ENCODE measurements at regions not wholly inside any gene's neighbourhood (a gene's known extent, or its start where the extent isn't known, plus 50 kb on each side); places are given as distances from the start of the nearest gene placed in this dataset.
A peak's percentile ranks its signal among the peaks of the same experiment; 100 is the strongest.
"Not testable (repeated sequence)": the region's sequence is repeated elsewhere in the genome, so short reads cannot be mapped to it uniquely, and the experiment has no call there.

DNA sequence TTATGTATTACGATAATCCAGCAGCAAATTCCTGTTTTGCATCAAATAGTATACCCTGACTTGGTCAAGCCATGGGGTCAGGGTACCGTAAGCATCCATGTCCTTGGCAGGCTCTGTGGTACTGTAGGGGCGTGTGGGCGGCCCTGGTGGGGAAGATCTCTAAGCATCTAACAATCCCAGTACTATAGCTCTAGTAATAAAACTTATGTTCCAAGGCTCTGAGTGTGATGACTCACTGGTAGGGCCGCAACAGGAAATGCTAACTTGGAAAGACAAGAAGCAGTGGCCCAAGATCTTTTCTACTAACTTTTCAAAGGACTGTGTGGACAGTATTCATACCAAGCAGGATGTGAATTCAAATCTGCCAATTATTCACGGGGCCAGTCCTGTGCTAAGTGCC, 63.8 kb downstream of the CLEC18A start:
- not testable (repeated sequence) for H3K9ac ChIP-seq (ENCODE audit: low read length); H3K79me2 ChIP-seq (ENCODE audit: insufficient read depth, low read length); H2AFZ ChIP-seq (ENCODE audit: low read depth, low read length, severe bottlenecking); H3K9me2 ChIP-seq (replicated peaks; ENCODE audit: insufficient read depth, low read length); H3K27ac ChIP-seq (ENCODE audit: low read depth, low read length); H3F3A ChIP-seq (ENCODE audit: insufficient read depth); H3K9me3 ChIP-seq (ENCODE audit: insufficient read depth, low read length); H3K4me3 ChIP-seq (ENCODE audit: insufficient read depth, low read length, poor library complexity, severe bottlenecking); H3K27me3 ChIP-seq (ENCODE audit: low read length); H3K36me3 ChIP-seq (ENCODE audit: low read length); H3K4me2 ChIP-seq (ENCODE audit: low read depth, low read length, poor library complexity, severe bottlenecking); H4K20me1 ChIP-seq (ENCODE audit: low read depth, low read length)

DNA sequence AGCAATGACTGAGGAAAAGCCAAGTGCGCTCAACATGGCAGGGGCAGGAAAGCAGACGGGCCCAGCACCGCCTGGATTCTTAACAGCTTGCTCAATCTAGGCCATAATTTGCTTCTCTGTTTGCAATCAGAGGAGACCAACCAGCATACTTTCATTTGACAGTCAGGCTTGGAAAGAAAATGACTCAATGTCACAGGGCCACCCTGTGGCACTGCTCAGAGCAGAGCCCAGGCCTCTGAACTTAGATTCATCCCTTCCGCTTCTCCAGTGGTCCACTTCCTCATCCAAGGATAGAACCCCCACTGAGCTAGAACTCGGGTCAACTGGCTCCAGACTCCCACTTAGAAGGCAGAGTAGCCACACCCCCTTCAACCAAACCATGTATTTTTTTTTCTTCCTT, 65.6 kb downstream of the CLEC18A start:
- H3K27me3 ChIP-seq (ENCODE audit: low read length); H3K4me2 ChIP-seq (ENCODE audit: low read depth, low read length, poor library complexity, severe bottlenecking); H4K20me1 ChIP-seq (ENCODE audit: low read depth, low read length); H3K36me3 ChIP-seq (ENCODE audit: low read length); H3F3A ChIP-seq (ENCODE audit: insufficient read depth); H3K9ac ChIP-seq (ENCODE audit: low read length); H3K79me2 ChIP-seq (ENCODE audit: insufficient read depth, low read length); H2AFZ ChIP-seq (ENCODE audit: low read depth, low read length, severe bottlenecking); H3K4me3 ChIP-seq (ENCODE audit: insufficient read depth, low read length, poor library complexity, severe bottlenecking); H3K27ac ChIP-seq (ENCODE audit: low read depth, low read length); H3K9me3 ChIP-seq (ENCODE audit: insufficient read depth, low read length); H3K9me2 ChIP-seq (replicated peaks; ENCODE audit: insufficient read depth, low read length): not testable (repeated sequence)

DNA sequence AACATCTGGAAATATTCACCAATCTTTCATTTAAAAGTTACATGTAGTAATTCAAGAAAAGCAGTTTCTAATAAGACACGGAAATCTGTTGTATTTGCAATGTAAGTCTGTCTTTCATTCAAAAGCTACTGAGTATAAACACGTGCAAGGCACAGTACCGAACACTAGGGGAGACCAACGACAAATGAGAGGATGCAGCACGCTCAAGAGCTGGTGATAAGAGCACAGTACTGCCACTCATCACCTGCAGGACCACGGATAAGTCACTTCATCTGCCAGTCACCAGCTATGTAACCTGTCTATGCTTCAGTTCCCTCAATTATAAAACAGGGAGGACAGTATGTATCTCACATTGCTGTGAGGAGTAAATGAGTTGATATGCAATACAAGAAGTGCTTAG, 67.1 kb downstream of the CLEC18A start:
- Histone ChIP-seq H3K27me3 (ENCODE audit: low read length) (no peaks in the 10 kb centered on the region), H3K27ac (ENCODE audit: low read depth, low read length) (no peak overlapping the region), H3K36me3 (ENCODE audit: low read length) (no peaks in the 10 kb centered on the region), H3K79me2 (ENCODE audit: insufficient read depth, low read length) (no peaks in the 10 kb centered on the region), H3K9me2 (replicated peaks; ENCODE audit: insufficient read depth, low read length) (no peaks in the 10 kb centered on the region), H3K4me3 (ENCODE audit: insufficient read depth, low read length, poor library complexity, severe bottlenecking) (no peak overlapping the region), H3K9me3 (ENCODE audit: insufficient read depth, low read length) (no peaks in the 10 kb centered on the region), H3K9ac (ENCODE audit: low read length) (no peak overlapping the region), H2AFZ (ENCODE audit: low read depth, low read length, severe bottlenecking) (no peak overlapping the region), H3F3A (ENCODE audit: insufficient read depth) (no peaks in the 10 kb centered on the region), H3K4me2 (ENCODE audit: low read depth, low read length, poor library complexity, severe bottlenecking) (no peak overlapping the region), H4K20me1 (ENCODE audit: low read depth, low read length) (no peaks in the 10 kb centered on the region)
- no peak for TF ChIP-seq EZH2phosphoT487 (conservative IDR thresholded peaks at IDR 0.05; ENCODE audit: low read length)
- TF ChIP-seq, protein P1, sequence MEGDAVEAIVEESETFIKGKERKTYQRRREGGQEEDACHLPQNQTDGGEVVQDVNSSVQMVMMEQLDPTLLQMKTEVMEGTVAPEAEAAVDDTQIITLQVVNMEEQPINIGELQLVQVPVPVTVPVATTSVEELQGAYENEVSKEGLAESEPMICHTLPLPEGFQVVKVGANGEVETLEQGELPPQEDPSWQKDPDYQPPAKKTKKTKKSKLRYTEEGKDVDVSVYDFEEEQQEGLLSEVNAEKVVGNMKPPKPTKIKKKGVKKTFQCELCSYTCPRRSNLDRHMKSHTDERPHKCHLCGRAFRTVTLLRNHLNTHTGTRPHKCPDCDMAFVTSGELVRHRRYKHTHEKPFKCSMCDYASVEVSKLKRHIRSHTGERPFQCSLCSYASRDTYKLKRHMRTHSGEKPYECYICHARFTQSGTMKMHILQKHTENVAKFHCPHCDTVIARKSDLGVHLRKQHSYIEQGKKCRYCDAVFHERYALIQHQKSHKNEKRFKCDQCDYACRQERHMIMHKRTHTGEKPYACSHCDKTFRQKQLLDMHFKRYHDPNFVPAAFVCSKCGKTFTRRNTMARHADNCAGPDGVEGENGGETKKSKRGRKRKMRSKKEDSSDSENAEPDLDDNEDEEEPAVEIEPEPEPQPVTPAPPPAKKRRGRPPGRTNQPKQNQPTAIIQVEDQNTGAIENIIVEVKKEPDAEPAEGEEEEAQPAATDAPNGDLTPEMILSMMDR (IDR thresholded peaks at IDR 0.05; ENCODE audit: insufficient read depth, low read length, poor library complexity, severe bottlenecking): peak; percentile 43

DNA sequence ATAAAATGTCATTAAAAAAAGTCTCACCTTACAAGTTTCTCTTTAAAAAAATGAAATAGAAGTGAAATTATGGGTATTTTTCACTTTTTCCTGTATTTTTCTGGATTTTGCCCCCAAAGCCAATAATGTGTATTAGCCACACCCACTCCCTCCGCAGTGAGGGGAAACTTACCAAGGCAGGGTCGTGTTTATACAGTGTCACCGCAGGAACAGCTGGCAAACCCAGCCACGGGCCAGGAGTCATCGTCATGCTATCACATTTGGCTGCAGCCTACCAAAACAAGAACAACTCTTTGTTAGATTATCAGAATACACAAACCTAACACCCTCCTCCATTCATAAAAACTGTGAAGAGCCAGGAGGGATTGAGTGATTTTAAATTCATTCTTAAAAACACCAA, 72.1 kb downstream of the CLEC18A start:
- H3K4me3 ChIP-seq (ENCODE audit: insufficient read depth, low read length, poor library complexity, severe bottlenecking); H3K9me3 ChIP-seq (ENCODE audit: insufficient read depth, low read length); H3K27me3 ChIP-seq (ENCODE audit: low read length); H4K20me1 ChIP-seq (ENCODE audit: low read depth, low read length); H3K9me2 ChIP-seq (replicated peaks; ENCODE audit: insufficient read depth, low read length); H3K27ac ChIP-seq (ENCODE audit: low read depth, low read length); H3K36me3 ChIP-seq (ENCODE audit: low read length); H3K4me2 ChIP-seq (ENCODE audit: low read depth, low read length, poor library complexity, severe bottlenecking); H3K79me2 ChIP-seq (ENCODE audit: insufficient read depth, low read length); H3K9ac ChIP-seq (ENCODE audit: low read length); H3F3A ChIP-seq (ENCODE audit: insufficient read depth); H2AFZ ChIP-seq (ENCODE audit: low read depth, low read length, severe bottlenecking): not testable (repeated sequence)

DNA sequence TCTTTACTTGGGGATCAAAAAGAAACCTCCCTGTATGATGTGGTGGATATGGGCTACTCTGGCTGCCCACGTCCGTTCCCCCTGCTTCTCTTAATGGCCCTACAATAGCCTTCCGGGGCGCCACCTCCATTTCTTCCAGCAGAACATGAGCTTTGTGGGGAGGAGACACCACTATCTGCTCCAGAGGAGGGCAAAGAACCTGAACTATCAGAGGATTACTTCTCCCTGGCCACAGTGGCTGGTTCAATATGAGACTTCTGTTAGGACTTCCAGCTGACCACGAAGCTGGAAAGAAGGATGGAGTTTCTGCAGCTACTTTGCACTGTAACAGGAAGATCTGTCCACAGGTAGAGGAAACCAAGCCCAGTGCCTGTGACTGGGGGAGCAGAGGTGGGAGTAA, 72.8 kb downstream of the CLEC18A start:
- H3K36me3 ChIP-seq (ENCODE audit: low read length); H4K20me1 ChIP-seq (ENCODE audit: low read depth, low read length); H3K9me2 ChIP-seq (replicated peaks; ENCODE audit: insufficient read depth, low read length); H3K9me3 ChIP-seq (ENCODE audit: insufficient read depth, low read length); H3F3A ChIP-seq (ENCODE audit: insufficient read depth); H3K4me2 ChIP-seq (ENCODE audit: low read depth, low read length, poor library complexity, severe bottlenecking); H3K27ac ChIP-seq (ENCODE audit: low read depth, low read length); H3K9ac ChIP-seq (ENCODE audit: low read length); H3K27me3 ChIP-seq (ENCODE audit: low read length); H3K4me3 ChIP-seq (ENCODE audit: insufficient read depth, low read length, poor library complexity, severe bottlenecking); H2AFZ ChIP-seq (ENCODE audit: low read depth, low read length, severe bottlenecking); H3K79me2 ChIP-seq (ENCODE audit: insufficient read depth, low read length): not testable (repeated sequence)

DNA sequence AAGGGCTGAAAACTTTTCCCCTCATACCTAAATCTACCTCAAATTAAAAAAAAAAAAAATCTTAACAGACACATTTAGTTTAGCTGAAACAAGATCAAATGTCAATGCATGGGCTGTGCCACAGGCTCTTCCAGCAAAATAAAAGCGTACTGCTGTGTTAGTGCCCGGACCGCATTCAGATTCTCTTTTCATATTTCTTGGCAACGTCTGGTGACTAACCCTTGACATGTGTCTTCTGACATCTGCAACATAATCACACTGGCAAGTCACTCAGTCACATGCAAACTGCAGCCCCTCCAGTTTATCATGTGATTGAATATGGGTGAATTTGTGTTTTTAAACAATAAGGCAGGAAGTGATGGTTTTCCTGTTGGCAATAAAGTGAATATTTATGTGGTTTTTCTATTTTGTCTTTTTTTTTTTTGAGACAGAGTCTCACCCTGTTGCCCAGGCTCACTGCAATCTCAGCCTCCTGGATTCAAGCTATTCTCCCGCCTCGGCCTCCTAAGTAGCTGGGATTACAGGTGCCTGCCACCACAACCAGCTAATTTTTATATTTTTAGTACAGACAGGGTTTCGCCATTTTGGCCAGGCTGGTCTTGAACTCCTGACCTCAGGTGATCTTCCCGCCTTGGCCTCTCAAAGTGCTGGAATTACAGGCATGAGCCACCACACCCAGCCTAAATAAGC, 75.2 kb downstream of the CLEC18A start:
- H3K27ac ChIP-seq (ENCODE audit: low read depth, low read length); H3K9me2 ChIP-seq (replicated peaks; ENCODE audit: insufficient read depth, low read length); H2AFZ ChIP-seq (ENCODE audit: low read depth, low read length, severe bottlenecking); H3F3A ChIP-seq (ENCODE audit: insufficient read depth); H3K4me3 ChIP-seq (ENCODE audit: insufficient read depth, low read length, poor library complexity, severe bottlenecking); H3K4me2 ChIP-seq (ENCODE audit: low read depth, low read length, poor library complexity, severe bottlenecking); H3K36me3 ChIP-seq (ENCODE audit: low read length); H3K27me3 ChIP-seq (ENCODE audit: low read length); H3K9ac ChIP-seq (ENCODE audit: low read length); H3K9me3 ChIP-seq (ENCODE audit: insufficient read depth, low read length); H4K20me1 ChIP-seq (ENCODE audit: low read depth, low read length); H3K79me2 ChIP-seq (ENCODE audit: insufficient read depth, low read length): not testable (repeated sequence)

DNA sequence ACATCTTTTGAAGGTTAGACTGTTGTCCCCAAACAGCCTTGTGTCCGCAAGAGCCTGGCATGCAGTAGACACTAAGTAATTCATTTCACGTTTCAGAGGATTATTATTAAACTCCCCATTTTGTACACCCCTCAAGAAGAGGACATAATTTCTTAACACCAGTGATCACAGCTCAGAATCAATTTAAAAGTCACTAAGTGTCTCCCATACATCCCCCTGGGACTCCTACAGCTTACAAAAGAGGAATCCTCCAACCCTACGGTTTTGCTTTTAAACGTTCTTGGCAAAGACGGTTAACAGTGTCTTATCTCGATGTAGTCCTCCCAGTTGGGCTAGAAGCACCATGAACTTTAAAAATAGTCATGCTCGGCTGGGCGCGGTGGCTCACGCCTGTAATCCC, 81.2 kb upstream of the PDPR start:
- H4K20me1 ChIP-seq (ENCODE audit: low read depth, low read length); H3K4me3 ChIP-seq (ENCODE audit: insufficient read depth, low read length, poor library complexity, severe bottlenecking); H3K79me2 ChIP-seq (ENCODE audit: insufficient read depth, low read length); H3K9me3 ChIP-seq (ENCODE audit: insufficient read depth, low read length); H3K4me2 ChIP-seq (ENCODE audit: low read depth, low read length, poor library complexity, severe bottlenecking); H3K9me2 ChIP-seq (replicated peaks; ENCODE audit: insufficient read depth, low read length); H3K27ac ChIP-seq (ENCODE audit: low read depth, low read length); H2AFZ ChIP-seq (ENCODE audit: low read depth, low read length, severe bottlenecking); H3K9ac ChIP-seq (ENCODE audit: low read length); H3K27me3 ChIP-seq (ENCODE audit: low read length); H3K36me3 ChIP-seq (ENCODE audit: low read length); H3F3A ChIP-seq (ENCODE audit: insufficient read depth): not testable (repeated sequence)
